Neural progenitor cell (in vitro differentiated cells): ENCODE measurements at regions not wholly inside any gene's neighbourhood (a gene's known extent, or its start where the extent isn't known, plus 50 kb on each side); places are given as distances from the start of the nearest gene placed in this dataset.

Source experiments
- CTCF ChIP-seq: fragments of 200-600 bp; sonication (generic); IDR thresholded peaks from 2 replicates; pipeline ENCODE4 v1.5.1; 2017; ENCODE audit warnings: antibody characterized with exemption, mild to moderate bottlenecking
- EZH2phosphoT487 ChIP-seq: fragments of 200-600 bp; sonication (generic); IDR thresholded peaks from 2 replicates; pipeline ENCODE4 v1.6.1; 2017; ENCODE audit warnings: antibody characterized with exemption

DNA sequence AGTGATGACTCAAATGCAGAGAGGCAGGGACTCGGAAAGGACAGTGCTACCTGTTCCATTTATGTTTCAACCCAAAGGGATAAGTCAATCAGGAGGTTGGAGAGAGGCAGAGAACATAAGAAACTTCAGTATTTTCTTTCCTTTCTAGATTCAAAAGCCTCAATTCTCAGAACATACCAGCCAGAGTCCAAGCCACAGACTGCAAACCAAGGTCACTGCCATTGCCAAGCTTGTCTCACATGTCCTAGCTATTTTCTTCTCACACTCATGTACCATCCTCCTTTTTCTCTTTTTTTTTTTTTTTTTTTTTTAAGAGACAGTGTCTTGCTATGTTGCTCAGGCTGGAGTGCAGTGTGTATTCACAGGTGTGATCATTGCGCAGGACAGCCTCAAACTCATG, 111.7 kb upstream of the AKIP1 start:
- TF ChIP-seq EZH2phosphoT487 (no peak), CTCF (no peak)
